Lung (tissue), 11 donors: ENCODE measurements at regions not wholly inside any gene's neighbourhood (a gene's known extent, or its start where the extent isn't known, plus 50 kb on each side); places are given as distances from the start of the nearest gene placed in this dataset.
"Not testable (repeated sequence)": the region's sequence is repeated elsewhere in the genome, so short reads cannot be mapped to it uniquely, and the experiment has no call there.

Experiments
- ATAC-seq: fragments of 200-7000 bp; cut with Tn5 transposase; one replicate; pipeline ENCODE4 v1.9.1; 2020; ENCODE audit warnings: moderate number of reproducible peaks; ENCODE audit not compliant: insufficient read depth, low FRiP score
- DNase-seq, 3 donors: peaks; one replicate each; pipeline ENCODE4 v3.0.0-alpha.2; 2013 to 2017
- H3K27ac ChIP-seq, 2 donors: one replicate each; pipeline ENCODE4 v1.5.1; 2013; ENCODE audit warnings: mild to moderate bottlenecking in 2 of 2, moderate library complexity in 2 of 2, control low read depth in 1 of 2, inconsistent platforms in 1 of 2, low read depth in 1 of 2, low read length in 1 of 2
- H3K27me3 ChIP-seq, 3 donors: one replicate each; pipeline ENCODE4 v1.5.1; 2013; ENCODE audit warnings: low read length in 2 of 3; ENCODE audit not compliant: control insufficient read depth in 3 of 3, insufficient read depth in 3 of 3
- H3K36me3 ChIP-seq, 4 donors: one replicate each; pipeline ENCODE4 v1.5.1; 2013; ENCODE audit warnings: low read length in 4 of 4, mild to moderate bottlenecking in 1 of 4, moderate library complexity in 1 of 4; ENCODE audit not compliant: control insufficient read depth in 4 of 4, insufficient read depth in 4 of 4
- H3K4me1 ChIP-seq, 5 donors: one replicate each; pipeline ENCODE4 v1.5.1; 2013; ENCODE audit warnings: low read length in 5 of 5, mild to moderate bottlenecking in 2 of 5, moderate library complexity in 1 of 5; ENCODE audit not compliant: control insufficient read depth in 5 of 5, insufficient read depth in 5 of 5
- H3K4me3 ChIP-seq: one replicate; pipeline ENCODE4 v1.5.1; 2013; ENCODE audit warnings: mild to moderate bottlenecking, control low read depth, moderate library complexity
- H3K9ac ChIP-seq, 2 donors: one replicate each; pipeline ENCODE4 v1.5.1; 2013; ENCODE audit warnings: low read length in 2 of 2, control low read depth in 1 of 2; ENCODE audit not compliant: insufficient read depth in 1 of 2
- H3K9me3 ChIP-seq, 4 donors: one replicate each; pipeline ENCODE4 v1.5.1; 2013; ENCODE audit warnings: low read length in 3 of 4, mild to moderate bottlenecking in 1 of 4, moderate library complexity in 1 of 4; ENCODE audit not compliant: control insufficient read depth in 4 of 4, insufficient read depth in 3 of 4
- CTCF ChIP-seq: IDR thresholded peaks from 2 replicates; pipeline ENCODE4 v1.5.1; 2012; ENCODE audit warnings: mild to moderate bottlenecking; ENCODE audit errors: control extremely low read depth, extremely low read depth
- WGBS, 2 donors: extraction: QIAGEN DNeasy Blood & Tissue Kit; methylation state at CpG; one replicate each; pipeline ENCODE4 v1.1.7; 2013; 5-methylcytosine and 5-hydroxymethylcytosine counted together
- donor health status: control.
- donor health status: control.
- donor health status: Bipolar disorder and iron deficiency.
- donor health status: healthy.
- donor health status: DM: yes; HTN: yes; CAD: no.

- no peak for TF ChIP-seq CTCF
- no peaks in the 10 kb centered on the region for H3K36me3 ChIP-seq
- DNase-seq (no peak), ATAC-seq (no peak)
- H3K27me3 ChIP-seq = no peaks in the 10 kb centered on the region
- peaks cover 0 to 3% (median under 1%) of the 10 kb centered on the region in 4 donors for H3K9me3 ChIP-seq
- WGBS, 2 donors = 96% methylated on average over 1 of the region's 1 CpG
- no peak overlapping the region for H3K27ac ChIP-seq
- H3K9ac ChIP-seq = no peak overlapping the region
- no peak overlapping the region for H3K4me3 ChIP-seq
- H3K4me1 ChIP-seq = no peaks in the 10 kb centered on the region
Measured at GRCh38 chr12:84113666-84114065, 798.9 kb downstream of the SLC6A15 start.

- not testable (repeated sequence) for H3K36me3 ChIP-seq, H3K9ac ChIP-seq, H3K4me1 ChIP-seq, H3K4me3 ChIP-seq, H3K27ac ChIP-seq, ATAC-seq, DNase-seq, H3K27me3 ChIP-seq
- WGBS, 2 donors = 94% methylated on average over 4 of the region's 4 CpGs
- H3K9me3 ChIP-seq = peaks cover 0 to 13% (median 9%) of the 10 kb centered on the region in 4 donors
Measured at GRCh38 chr12:84103886-84104285, 808.7 kb downstream of the SLC6A15 start.

- H3K27me3 ChIP-seq, H3K4me1 ChIP-seq, H3K9ac ChIP-seq, DNase-seq, H3K4me3 ChIP-seq, H3K36me3 ChIP-seq, H3K27ac ChIP-seq, ATAC-seq: not testable (repeated sequence)
- peaks cover 0 to 20% (median 9%) of the 10 kb centered on the region in 4 donors for H3K9me3 ChIP-seq
- 94% methylated on average over 8 of the region's 8 CpGs for WGBS, 2 donors
Measured at GRCh38 chr12:84101963-84102362, 810.6 kb downstream of the SLC6A15 start.

- not testable (repeated sequence) for ATAC-seq, H3K4me3 ChIP-seq, H3K27me3 ChIP-seq, H3K36me3 ChIP-seq, H3K9ac ChIP-seq, H3K4me1 ChIP-seq, H3K27ac ChIP-seq
- peak in 1 of 3 donors; percentile 27 for DNase-seq
- 92% methylated on average over 1 of the region's 1 CpG for WGBS, 2 donors
- H3K9me3 ChIP-seq = peaks cover 0 to 20% (median 9%) of the 10 kb centered on the region in 4 donors
Measured at GRCh38 chr12:84099591-84099990, 813.0 kb downstream of the SLC6A15 start.

GRCh38 chr12:84091651-84092050 lies 820.9 kb downstream of the SLC6A15 start:
- Histone ChIP-seq H3K27me3 (no peaks in the 10 kb centered on the region), H3K36me3 (no peaks in the 10 kb centered on the region), H3K4me3 (no peak overlapping the region), H3K4me1 (no peaks in the 10 kb centered on the region), H3K9me3 (peaks cover 0 to 4% (median 0%) of the 10 kb centered on the region in 4 donors), H3K9ac (no peak overlapping the region), H3K27ac (no peak overlapping the region)
- TF ChIP-seq CTCF = no peak
- 84 to 85% methylated on average over 4 of the region's 4 CpGs for whole genome bisulfite sequencing, 2 donors
- no peak for ATAC-seq
- DNase-seq = no peak
